SU-DHL-6 (cell line): ENCODE measurements at regions not wholly inside any gene's neighbourhood (a gene's known extent, or its start where the extent isn't known, plus 50 kb on each side); places are given as distances from the start of the nearest gene placed in this dataset.

ENCODE experiments used
- H2AFZ ChIP-seq: fragments of 200-600 bp; sonication (generic); 2 replicates; pipeline ENCODE4 v1.6.1; 2014; ENCODE audit warnings: low read depth, mild to moderate bottlenecking, moderate library complexity, mixed read lengths, antibody characterized with exemption, low read length; ENCODE audit not compliant: severe bottlenecking
- H3F3A ChIP-seq: fragments of 200-600 bp; shearing (Covaris generic); 2 replicates; pipeline ENCODE4 v1.6.0; 2016; ENCODE audit warnings: antibody characterized with exemption, mild to moderate bottlenecking; ENCODE audit not compliant: insufficient read depth
- H3K27ac ChIP-seq: fragments of 200-600 bp; sonication (generic); 2 replicates; pipeline ENCODE4 v1.5.1; 2016; ENCODE audit warnings: low read depth, mild to moderate bottlenecking, low read length, moderate library complexity, mixed read lengths
- H3K27me3 ChIP-seq: fragments of 200-600 bp; sonication (generic), shearing (Covaris generic); 2 replicates; pipeline ENCODE4 v1.6.0; 2014; ENCODE audit warnings: mild to moderate bottlenecking, low read length
- H3K36me3 ChIP-seq: fragments of 200-600 bp; sonication (generic); 2 replicates; pipeline ENCODE4 v1.6.1; 2014; ENCODE audit warnings: mild to moderate bottlenecking, low read length, mixed read lengths
- H3K4me2 ChIP-seq: fragments of 300-600, 200-600 bp; shearing (Covaris generic), sonication (generic); 2 replicates; pipeline ENCODE4 v1.6.0; 2014; ENCODE audit warnings: low read length, low read depth, mild to moderate bottlenecking; ENCODE audit not compliant: poor library complexity, severe bottlenecking
- H3K4me3 ChIP-seq: fragments of 200-600 bp; sonication (generic); 2 replicates; pipeline ENCODE4 v1.5.1; 2014; ENCODE audit warnings: antibody characterized with exemption, low read length, mild to moderate bottlenecking, mixed read lengths; ENCODE audit not compliant: insufficient read depth, poor library complexity, severe bottlenecking
- H3K79me2 ChIP-seq: fragments of 200-600 bp; sonication (generic); 2 replicates; pipeline ENCODE4 v1.6.1; 2014; ENCODE audit warnings: mild to moderate bottlenecking, low read length, moderate library complexity; ENCODE audit not compliant: insufficient read depth
- H3K9ac ChIP-seq: fragments of 200-600 bp; sonication (generic); 2 replicates; pipeline ENCODE4 v1.7.0; 2014; ENCODE audit warnings: mild to moderate bottlenecking, low read length
- H3K9me2 ChIP-seq: fragments of 200-600 bp; sonication (generic); replicated peaks from 2 replicates; pipeline ENCODE4 v1.6.1; 2014; ENCODE audit warnings: low read length; ENCODE audit not compliant: insufficient read depth
- H3K9me3 ChIP-seq: fragments of 200-600 bp; sonication (generic); 2 replicates; pipeline ENCODE4 v1.6.1; 2014; ENCODE audit warnings: low read length, mixed read lengths; ENCODE audit not compliant: insufficient read depth
- H4K20me1 ChIP-seq: fragments of 200-600 bp; sonication (generic); 2 replicates; pipeline ENCODE4 v1.6.1; 2014; ENCODE audit warnings: low read depth, mild to moderate bottlenecking, antibody characterized with exemption, low read length, moderate library complexity, mixed read lengths
- EZH2phosphoT487 ChIP-seq: fragments of 200-600 bp; sonication (generic), shearing (Covaris generic); conservative IDR thresholded peaks from 2 replicates; pipeline ENCODE4 v1.6.1; 2018; ENCODE audit warnings: mild to moderate bottlenecking, antibody characterized with exemption, low read length, moderate library complexity, mixed read lengths
- TF ChIP-seq, protein P1 (sequence below): fragments of 200-600 bp; sonication (generic); IDR thresholded peaks from one replicate; pipeline ENCODE4 v1.5.1; 2017; ENCODE audit warnings: antibody characterized with exemption, mild to moderate bottlenecking, low read length, moderate library complexity; ENCODE audit not compliant: insufficient read depth, poor library complexity, severe bottlenecking

DNA sequence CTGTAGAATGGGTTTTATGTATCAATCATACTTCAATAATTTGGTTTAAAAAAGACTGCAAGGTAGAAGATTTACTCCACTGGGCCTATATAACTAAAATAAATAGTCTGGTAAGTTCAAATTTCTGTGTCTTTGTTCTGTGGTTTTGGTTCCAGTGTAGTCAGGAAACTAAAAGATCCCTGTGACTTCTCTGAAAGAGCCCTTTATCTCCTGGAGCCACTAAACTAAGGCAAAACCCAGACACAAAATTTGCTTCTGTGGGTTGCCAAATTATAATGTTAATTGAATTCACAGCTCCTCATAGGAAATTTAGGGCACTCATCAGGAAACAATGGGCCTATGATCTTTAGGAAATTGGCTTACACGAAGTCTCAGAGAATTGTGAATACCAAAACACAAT is 1038.4 kb downstream of the GALC start:
- no peak for TF ChIP-seq EZH2phosphoT487
- TF ChIP-seq, protein P1, sequence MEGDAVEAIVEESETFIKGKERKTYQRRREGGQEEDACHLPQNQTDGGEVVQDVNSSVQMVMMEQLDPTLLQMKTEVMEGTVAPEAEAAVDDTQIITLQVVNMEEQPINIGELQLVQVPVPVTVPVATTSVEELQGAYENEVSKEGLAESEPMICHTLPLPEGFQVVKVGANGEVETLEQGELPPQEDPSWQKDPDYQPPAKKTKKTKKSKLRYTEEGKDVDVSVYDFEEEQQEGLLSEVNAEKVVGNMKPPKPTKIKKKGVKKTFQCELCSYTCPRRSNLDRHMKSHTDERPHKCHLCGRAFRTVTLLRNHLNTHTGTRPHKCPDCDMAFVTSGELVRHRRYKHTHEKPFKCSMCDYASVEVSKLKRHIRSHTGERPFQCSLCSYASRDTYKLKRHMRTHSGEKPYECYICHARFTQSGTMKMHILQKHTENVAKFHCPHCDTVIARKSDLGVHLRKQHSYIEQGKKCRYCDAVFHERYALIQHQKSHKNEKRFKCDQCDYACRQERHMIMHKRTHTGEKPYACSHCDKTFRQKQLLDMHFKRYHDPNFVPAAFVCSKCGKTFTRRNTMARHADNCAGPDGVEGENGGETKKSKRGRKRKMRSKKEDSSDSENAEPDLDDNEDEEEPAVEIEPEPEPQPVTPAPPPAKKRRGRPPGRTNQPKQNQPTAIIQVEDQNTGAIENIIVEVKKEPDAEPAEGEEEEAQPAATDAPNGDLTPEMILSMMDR = no peak
- H3F3A ChIP-seq = no peaks in the 10 kb centered on the region
- no peaks in the 10 kb centered on the region for H3K79me2 ChIP-seq
- no peak overlapping the region for H3K9ac ChIP-seq
- H3K27ac ChIP-seq = no peak overlapping the region
- no peaks in the 10 kb centered on the region for H4K20me1 ChIP-seq
- no peaks in the 10 kb centered on the region for H3K9me3 ChIP-seq
- no peaks in the 10 kb centered on the region for H3K36me3 ChIP-seq
- no peak overlapping the region for H3K4me2 ChIP-seq
- H3K9me2 ChIP-seq = no peaks in the 10 kb centered on the region; the same call in 1 of the 2 replicates
- no peak overlapping the region for H2AFZ ChIP-seq
- no peaks in the 10 kb centered on the region for H3K27me3 ChIP-seq
- no peak overlapping the region for H3K4me3 ChIP-seq

DNA sequence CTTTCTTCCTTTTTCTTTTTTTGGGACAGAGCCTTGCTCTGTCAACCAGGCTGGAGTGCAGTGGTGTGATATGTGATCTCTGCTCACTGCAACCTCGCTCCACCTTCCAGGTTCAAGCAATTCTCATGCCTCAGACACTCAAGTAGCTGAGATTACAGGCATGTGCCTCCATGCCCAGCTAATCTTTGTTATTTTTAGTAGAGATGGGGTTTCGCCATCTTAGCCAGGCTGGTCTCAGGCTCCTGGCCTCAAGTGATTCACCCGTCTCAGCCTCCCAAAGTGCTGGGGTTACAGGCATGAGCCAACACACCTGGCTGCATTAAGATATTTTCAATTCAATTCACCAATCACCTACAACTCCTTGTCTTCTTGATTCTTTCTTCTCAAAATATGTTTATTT is 1046.5 kb downstream of the GALC start:
- no peaks in the 10 kb centered on the region for H4K20me1 ChIP-seq
- no peak overlapping the region for H3K9ac ChIP-seq
- no peak overlapping the region for H3K4me2 ChIP-seq
- H3K79me2 ChIP-seq = no peaks in the 10 kb centered on the region
- no peak overlapping the region for H3K4me3 ChIP-seq
- H3K9me3 ChIP-seq = no peaks in the 10 kb centered on the region
- no peaks in the 10 kb centered on the region for H3K27me3 ChIP-seq
- no peak overlapping the region for H2AFZ ChIP-seq
- no peak for TF ChIP-seq EZH2phosphoT487
- TF ChIP-seq, protein P1 = no peak
- H3K27ac ChIP-seq = no peak overlapping the region
- no peaks in the 10 kb centered on the region for H3K36me3 ChIP-seq
- no peaks in the 10 kb centered on the region for H3F3A ChIP-seq
- no peaks in the 10 kb centered on the region for H3K9me2 ChIP-seq

DNA sequence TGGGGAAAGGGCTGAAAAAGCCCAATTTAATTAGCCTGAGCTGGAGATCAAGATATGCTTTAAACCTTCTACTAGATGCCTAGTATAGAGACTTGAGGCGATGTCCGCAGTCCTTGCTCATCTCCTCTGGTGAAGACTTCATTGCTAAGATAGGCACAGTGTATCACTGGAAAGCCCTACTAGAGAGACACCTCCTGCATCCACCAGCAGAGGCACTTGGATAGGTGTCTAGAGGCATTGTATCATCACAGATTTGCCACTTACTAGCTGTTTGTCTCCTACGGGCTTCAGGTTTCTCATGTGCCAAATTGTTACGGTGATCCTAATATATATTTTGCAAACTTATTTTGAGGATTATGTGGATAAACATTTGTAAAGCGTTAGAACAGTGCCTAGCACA is 1048.5 kb downstream of the GALC start:
- no peaks in the 10 kb centered on the region for H3K36me3 ChIP-seq
- no peak overlapping the region for H2AFZ ChIP-seq
- H3K79me2 ChIP-seq = no peaks in the 10 kb centered on the region
- no peaks in the 10 kb centered on the region for H3K27me3 ChIP-seq
- H3F3A ChIP-seq = no peaks in the 10 kb centered on the region
- TF ChIP-seq, protein P1 = no peak
- no peak for TF ChIP-seq EZH2phosphoT487
- H3K4me3 ChIP-seq = no peak overlapping the region
- no peak overlapping the region for H3K9ac ChIP-seq
- no peaks in the 10 kb centered on the region for H3K9me2 ChIP-seq
- no peaks in the 10 kb centered on the region for H4K20me1 ChIP-seq
- no peaks in the 10 kb centered on the region for H3K9me3 ChIP-seq
- no peak overlapping the region for H3K4me2 ChIP-seq
- no peak overlapping the region for H3K27ac ChIP-seq
